GM19324 (cell line): ENCODE measurements at regions not wholly inside any gene's neighbourhood (a gene's known extent, or its start where the extent isn't known, plus 50 kb on each side); places are given as distances from the start of the nearest gene placed in this dataset.
"Not testable (repeated sequence)": the region's sequence is repeated elsewhere in the genome, so short reads cannot be mapped to it uniquely, and the experiment has no call there.

ENCODE experiments used
- ATAC-seq: cut with Tn5 transposase; IDR thresholded peaks from one replicate; pipeline ENCODE4 v1.9.1; 2021; ENCODE audit warnings: mild to moderate bottlenecking, moderate library complexity; ENCODE audit not compliant: unreplicated experiment, low FRiP score

DNA sequence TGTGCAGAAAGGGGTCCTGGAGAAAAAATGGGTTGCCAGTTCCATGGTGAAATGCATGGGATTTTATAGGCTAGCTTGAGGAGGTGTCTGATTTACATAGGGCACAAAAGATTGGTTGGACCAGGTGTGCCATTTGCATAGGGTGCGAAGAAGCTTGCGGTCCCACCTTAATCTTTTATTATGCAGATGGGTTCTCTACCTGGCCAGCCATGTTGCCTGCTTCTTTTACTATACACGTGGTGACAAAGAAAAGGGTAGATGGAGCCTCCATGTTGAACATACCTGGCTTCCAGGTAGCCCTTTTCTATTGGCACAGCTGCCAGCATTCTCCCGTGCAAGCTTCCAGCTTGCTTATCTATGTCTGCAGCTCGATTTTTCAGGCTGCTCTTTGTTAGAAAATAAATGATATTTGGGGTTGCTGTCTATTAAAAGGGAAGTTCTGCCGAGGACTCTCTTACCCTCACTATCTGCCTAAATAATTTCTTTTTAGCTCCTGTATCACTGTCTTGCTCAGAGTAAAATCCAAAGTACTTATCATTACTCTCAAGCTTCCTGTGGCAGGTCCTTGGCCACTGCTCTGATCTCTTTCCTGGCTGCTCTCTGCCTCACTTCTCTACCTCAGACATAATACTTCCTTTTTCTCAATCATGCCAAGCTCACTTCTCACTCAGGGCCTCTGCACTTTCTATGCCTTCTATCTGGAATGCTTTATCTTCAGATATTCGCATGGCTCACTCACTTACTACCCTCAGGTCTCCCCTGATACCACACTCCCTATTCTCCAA is 216.0 kb upstream of the DAAM1 start:
- no peak for ATAC-seq

DNA sequence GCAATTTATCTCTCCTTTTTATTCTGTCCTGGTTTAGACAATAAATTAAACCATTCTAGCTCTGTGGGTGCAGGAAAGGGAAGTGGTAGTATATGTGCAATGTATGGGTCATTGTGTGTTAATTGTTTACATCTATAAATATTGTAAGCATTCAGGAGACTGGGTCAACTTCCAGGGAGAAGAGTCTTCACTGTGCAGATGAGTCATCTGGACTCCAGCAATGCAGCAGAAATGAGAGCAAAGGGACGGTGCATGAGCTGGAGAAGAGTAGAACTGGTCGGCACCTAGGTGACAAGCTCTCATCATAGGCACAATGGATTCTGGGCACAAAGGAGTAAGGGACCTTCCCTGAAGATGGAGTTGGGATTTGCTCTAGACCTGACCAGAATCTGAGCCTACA is 211.1 kb upstream of the DAAM1 start:
- no peak for ATAC-seq

DNA sequence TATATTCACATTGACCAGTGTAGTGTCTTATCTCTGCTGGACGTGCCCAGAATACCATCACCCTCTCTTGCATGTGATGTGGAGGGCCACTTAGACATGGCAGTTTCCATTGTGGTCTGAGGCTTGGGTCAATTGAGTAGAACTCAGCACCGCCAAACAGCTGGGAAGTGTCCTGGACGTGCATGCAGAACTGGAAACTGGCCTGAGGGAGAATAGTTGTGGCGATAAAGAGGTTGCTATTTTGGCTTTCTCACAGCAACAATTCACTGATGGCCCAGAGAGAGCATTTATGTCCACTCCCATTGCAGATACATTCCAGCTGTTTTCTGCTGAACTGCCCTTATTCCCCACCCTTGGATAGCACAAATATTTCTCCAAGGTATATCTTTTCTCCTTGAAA is 210.1 kb upstream of the DAAM1 start:
- no peak for ATAC-seq

DNA sequence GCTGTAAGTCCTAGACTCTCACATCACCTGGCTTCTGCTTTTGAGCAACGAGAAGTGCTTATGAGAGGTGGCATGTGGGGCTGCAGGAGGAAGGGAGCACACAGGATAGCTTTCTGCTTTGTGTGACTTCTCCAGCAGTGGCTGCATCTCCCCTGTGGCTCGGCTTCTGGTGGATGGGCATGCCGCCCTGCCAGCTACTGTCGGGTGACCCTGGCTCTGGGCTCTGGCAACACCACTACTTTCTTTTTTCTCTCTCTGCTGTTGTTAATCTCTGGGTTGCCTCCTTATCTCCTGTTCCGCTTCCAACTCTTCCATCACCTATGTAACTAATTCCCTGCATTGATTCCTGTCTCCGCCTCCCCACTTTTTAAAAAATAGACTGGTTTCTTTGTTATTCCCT is 209.1 kb upstream of the DAAM1 start:
- ATAC-seq: no peak

DNA sequence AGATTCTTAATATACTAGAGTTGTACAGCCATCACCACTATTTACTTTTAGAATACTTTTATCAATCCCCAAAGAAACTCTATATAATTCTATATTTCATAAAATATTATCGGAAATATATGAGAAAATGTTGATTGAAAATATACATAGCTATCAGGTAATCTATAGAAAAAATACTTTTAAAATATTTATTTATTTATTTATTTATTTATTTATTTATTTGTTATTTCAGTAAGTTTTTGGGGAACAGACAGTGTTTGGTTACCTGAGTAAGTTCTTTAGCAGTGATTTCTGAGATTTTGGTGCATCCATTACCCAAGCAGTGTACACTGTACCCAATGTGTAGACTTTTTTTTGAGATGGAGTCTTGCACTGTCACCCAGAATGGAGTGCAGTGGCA is 206.6 kb upstream of the DAAM1 start:
- no peak for ATAC-seq

DNA sequence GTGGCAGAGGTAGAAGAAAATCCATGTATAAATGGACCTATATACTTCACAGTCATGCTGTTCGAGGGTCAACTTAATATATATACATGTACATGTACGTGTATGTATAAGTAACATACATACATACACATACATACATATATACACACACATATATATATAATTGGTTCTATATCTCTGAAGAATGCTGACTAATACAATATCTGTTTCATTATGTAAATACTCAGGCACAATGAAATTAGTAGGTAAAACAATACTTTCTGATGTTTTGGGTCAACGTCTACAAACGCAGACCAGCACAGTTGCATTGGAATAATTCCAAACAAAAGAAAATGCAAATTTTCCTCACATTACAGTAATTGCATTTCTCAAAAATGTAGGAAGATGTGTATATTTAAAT is 202.7 kb upstream of the DAAM1 start:
- ATAC-seq: no peak

DNA sequence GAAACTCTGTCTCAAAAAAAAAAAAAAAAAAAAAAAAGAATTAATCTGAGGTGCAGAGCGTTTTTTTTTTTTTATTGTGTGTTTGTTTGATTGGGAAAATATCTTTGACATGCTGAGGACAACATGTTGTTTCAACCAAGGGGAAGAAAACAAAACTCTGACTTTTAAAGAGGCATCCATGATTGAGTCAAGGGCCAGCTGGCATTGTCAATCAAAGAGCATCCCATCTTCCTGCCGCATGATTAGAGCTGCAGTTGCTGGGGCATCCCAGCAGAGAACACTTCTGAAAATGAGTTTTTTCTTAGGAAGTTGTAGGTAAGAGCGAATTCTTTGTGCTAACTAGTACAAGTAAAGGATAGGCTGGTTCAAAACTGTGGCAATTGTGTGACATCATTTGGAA is 200.9 kb upstream of the DAAM1 start:
- no peak for ATAC-seq

DNA sequence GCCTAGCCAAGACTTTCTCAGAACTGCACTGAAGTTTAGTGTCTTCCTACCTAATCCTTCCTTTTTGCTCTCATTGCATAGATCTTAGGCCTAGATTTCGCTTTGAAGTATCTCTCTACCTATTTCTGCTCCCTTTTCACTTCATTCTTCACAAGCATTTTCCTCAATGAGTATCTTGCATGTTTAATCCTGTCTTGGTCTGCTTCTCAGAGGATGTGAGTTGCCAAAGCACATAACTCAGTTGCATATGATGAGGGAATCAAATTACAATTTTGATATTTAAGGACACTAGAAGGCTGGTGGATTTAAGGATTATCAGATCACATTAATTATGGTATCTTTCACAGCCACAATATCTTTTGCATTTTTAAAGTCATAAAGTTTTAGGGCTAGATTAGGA is 195.5 kb upstream of the DAAM1 start:
- no peak for ATAC-seq

DNA sequence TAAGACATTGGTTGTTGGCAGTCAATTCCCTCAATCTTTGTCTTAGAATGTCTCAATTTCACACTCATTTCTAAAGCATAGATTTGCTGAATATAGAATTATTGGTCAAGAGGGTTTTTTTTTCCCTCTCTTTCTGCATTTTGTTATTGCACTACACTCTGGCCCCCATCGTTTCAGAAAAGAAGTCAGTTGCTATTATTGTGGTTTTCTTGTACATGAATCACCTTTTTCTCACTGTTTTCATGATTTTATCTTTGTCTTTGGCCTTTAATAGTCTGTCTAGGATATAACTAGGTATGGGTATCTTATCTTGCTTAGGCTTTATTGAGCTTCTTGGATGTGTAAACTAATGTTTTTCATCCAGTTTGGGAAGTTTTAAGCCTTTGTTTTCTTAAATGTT is 194.3 kb upstream of the DAAM1 start:
- ATAC-seq: no peak

DNA sequence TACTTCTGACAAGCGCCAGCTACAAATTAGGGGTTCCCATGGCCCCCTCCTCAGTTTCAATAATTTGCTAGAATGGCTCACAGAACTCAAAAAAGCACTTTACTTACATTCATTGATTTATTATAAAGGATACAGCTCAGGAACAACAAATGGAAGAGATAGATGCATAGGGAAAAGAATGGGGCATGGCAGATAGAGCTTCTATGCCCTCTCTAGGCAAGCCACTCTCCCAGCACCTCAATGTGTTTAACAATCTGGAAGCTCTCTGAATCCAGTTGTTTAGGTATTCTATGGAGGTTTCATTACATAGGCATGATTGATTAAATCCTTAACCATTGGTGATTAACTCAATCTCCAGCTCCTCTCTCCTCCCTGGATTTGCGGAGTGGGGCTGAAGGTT is 184.5 kb upstream of the DAAM1 start:
- ATAC-seq: no peak

DNA sequence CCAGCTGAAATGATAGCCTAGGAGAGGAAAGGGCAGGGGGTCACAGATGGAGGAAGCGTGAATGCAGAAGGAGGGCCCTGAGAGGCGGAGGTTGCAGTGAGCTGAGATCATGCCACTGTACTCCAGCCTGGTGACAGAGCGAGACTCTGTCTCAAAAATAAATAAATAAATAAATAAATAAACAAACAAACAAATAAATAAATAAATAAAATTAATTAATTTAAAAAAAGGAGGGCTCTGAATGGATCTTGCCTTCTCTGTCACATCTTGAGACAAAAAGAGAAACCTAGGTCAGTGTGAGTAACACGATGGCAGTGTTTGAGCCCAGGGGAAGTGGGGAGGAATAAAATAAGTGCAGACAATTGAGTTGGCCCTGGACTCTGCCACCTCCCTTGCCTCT is 182.3 kb upstream of the DAAM1 start:
- not testable (repeated sequence) for ATAC-seq

DNA sequence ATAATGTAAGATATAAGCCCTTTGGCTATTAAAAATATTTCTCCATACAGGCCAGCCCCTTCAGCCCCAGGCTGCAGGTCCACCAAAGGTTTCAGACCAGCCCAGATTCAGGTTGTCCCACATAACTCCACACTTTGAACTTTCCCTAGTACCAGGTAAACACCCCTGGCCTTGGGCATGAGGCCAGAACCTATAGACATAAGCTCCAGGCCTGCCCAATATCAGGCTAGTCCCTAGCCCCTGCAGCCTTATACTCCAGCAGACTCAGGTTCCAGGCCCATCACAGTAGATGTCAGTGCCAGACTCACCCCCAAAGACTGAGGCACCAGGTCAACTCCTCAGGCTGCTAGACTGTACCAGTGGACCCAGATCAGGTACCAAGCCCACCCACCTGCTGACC is 178.5 kb upstream of the DAAM1 start:
- ATAC-seq: no peak

DNA sequence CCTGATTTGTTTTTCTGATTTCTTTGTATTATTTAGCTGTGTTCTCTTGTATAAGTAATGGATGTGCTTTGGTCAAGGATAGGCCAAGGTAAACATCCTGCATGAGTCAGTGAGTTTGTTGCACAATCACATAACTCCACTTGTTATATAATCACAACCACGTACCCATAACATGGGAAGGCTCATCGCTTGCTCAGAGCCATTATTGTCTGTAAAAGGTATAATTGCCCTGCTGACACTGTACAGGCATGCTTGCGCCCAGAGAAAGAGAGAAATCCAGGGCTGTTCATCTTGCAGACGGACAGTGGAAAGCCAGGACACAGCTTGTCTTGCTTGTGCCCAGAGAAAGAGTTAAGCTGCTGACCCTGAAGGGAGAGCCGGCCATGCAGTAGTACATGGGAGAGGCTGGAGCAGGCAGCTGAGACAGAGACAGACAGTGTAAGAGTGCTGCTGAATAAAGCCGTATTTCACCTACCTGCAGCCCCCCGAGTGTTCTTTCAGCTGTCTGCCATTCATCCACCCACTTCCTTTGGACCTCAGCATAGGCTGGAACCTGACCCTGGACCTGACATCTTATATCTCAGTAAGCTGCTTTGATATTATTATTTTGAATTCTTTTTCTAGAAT is 174.7 kb upstream of the DAAM1 start:
- no peak for ATAC-seq

DNA sequence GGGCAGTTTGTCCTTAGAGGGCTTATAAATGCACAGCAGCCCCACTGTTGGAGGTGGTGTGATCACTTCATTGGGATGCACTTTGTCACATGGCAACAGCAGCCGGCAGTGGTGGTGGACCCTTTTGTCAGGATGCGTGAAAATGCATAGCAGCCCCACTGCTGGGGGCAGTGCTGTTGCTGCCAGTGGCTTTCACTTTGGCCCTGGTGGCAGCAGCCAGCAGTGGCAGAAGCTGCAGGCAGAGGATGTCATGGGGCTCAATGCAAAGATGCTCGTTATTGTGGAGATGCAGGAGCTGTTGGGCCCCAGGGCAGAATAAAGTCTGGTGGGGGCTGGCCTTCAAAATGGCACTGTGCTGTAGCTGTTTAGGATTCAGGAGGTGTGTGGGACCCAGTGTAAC is 173.0 kb upstream of the DAAM1 start:
- no peak for ATAC-seq

DNA sequence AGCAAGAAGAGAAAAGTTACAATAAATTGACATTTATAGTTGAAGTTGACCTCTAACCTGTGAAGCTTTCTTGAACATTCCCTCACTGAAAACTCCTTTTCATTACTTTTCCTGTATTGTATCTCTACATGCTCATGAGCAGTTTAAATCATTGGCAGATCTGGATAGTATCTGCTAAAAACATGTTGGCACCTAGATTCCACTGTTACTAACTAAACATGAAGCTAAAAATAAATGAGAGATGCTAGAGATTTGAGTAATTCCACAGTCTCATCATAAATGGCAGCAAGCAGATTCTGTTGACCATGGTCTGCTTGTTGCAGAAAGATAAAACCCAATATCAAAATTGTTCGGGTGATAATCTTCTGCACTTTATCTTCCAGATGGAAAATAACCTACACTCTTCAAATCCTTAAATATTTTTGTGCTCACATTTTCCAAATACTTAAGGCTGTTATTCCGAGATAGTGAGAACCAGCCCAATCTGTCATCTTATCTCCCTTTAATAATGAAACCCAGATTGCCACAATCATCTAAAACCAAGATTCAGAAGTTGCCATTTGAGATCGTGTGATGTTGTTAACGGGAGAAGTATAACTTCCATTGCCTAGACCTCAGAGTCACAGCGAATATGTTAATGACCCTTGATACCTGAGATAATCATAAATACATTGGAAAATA is 171.0 kb upstream of the DAAM1 start:
- no peak for ATAC-seq

DNA sequence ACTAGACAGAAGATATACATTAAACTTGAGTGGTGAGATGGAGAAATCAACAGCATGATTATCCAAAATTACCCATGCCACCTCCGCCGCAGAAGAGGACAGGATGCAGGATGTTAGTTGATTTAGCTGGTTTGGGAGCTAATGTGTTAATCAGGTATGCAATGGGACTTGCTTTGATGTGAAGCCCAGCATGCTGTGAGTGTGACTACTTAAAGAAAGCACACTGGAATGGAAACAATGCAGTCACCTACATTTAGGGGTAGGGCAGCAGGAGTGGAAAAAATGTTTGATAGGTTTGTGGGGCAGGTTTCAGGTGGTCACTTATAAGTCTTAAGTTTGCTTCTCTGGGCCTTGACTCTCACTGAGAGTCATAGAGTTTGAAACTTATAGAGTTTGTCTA is 170.0 kb upstream of the DAAM1 start:
- ATAC-seq: no peak

DNA sequence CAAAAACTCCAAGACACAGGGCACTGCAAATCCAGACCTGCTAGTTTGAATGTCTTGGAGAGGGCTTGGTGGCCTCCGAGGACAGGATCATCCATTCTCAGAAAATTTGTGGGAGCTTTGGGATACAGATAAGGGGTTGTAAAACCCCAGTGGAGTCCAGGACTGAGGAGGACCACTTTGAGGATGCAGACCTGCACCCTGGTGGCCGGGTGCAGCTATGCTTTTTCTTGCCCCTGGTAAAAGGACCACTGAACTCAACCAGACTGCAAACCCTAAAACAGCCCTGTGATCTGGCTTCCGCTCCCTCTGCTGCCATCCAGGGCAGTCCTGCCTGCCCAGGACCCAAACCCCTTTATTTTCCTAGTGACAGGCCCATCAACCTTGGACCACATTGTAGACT is 169.5 kb upstream of the DAAM1 start:
- ATAC-seq: no peak

DNA sequence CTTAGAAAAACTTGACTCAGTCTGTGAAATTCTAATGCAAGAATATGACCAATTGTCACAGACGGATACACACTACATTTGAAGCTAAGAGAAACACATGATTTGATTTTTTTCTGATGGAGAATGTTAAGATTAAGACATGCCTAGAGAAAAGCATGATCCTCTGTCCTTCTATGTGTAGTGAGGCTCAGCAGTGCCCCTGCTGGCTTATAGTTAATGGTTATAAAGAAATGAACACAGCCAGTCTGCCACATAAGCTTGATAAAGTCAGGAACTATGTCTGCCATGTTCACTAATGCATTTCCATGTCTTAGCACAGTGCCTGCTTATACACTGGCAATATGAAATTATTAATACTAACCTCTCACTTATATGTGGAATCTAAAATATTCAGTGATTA is 168.1 kb upstream of the DAAM1 start:
- no peak for ATAC-seq

DNA sequence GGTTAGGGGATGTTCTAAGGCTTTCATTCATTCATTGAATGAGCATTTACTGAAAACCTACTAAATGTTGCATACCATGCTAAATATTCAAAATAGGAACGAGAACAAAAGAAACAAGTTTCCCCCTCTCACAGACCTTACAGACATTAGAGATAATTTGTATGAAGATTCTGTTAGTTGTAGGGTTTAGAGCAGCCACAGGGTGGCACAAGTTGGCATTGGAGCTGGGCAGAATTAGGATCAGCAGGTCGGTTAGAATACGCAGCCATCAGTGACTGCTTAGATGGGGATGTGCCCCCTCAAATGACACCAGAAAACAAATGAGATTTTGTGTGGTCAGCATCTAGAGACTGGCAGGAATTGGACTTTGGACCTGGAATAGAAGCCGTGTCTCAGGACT is 166.3 kb upstream of the DAAM1 start:
- ATAC-seq: no peak

DNA sequence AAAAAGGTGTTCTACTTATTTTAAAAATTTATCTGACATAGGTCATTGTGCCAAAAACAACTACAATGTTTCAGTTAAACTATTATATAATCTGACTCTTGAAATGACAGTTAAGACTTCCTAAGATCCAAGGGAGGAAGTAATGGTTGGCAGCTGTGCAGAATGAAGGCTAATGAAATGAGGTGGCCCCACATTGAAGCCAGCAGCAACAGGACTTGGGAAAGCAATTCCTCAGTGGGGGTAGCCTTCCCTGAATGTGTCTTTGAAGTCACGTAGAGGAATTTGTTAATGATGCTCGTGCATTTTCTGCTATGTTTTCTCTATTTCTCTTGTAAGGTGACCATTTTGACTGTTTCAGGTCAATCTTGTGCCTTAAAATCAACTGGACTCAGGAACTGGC is 162.4 kb upstream of the DAAM1 start:
- no peak for ATAC-seq

DNA sequence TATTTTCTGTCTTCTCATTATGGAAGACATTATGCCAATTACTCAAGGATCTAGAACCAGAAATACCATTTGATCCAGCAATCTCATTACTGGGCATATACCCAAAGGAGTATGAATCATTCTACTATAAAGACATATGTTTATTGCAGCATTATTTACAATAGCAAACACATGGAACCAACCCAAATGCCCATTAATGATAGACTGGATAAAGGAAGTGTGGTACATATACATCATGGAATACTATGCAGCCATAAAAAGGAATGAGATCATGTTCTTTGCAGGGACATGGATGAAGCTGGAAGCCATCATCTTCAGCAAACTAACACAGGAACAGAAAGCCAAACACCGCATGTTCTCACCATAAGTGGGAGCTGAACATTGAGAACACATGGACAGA is 161.8 kb upstream of the DAAM1 start:
- not testable (repeated sequence) for ATAC-seq
